Liver (tissue), 3 donors: ENCODE measurements at regions not wholly inside any gene's neighbourhood (a gene's known extent, or its start where the extent isn't known, plus 50 kb on each side); places are given as distances from the start of the nearest gene placed in this dataset.

Source experiments
- EGR1 ChIP-seq, 2 donors: IDR thresholded peaks; 2 replicates each; pipeline ENCODE4 v1.6.1; 2016 to 2018; ENCODE audit warnings: antibody characterized with exemption in 2 of 2, low read depth in 2 of 2
- FOXA1 ChIP-seq: IDR thresholded peaks from 2 replicates; pipeline ENCODE4 v1.6.1; 2016; ENCODE audit warnings: antibody characterized with exemption
- JUND ChIP-seq, 2 donors: IDR thresholded peaks; 2 replicates each; pipeline ENCODE4 v1.6.1; 2016; ENCODE audit warnings: antibody characterized with exemption in 2 of 2
- RAD21 ChIP-seq, 2 donors: IDR thresholded peaks; 2 replicates each; pipeline ENCODE4 v1.6.1; 2016; ENCODE audit warnings: antibody characterized with exemption in 2 of 2, mild to moderate bottlenecking in 2 of 2
- YY1 ChIP-seq: IDR thresholded peaks from 2 replicates; pipeline ENCODE4 v1.6.1; 2016; ENCODE audit warnings: antibody characterized with exemption, mild to moderate bottlenecking
- TF ChIP-seq, protein P1 (sequence below): fragments of 150-350 bp; IDR thresholded peaks from 2 replicates; pipeline ENCODE4 v1.5.1; 2017; ENCODE audit warnings: improper control_type of control experiment, low read depth, low read length; ENCODE audit not compliant: missing input control
- TF ChIP-seq, protein P2 (sequence below): IDR thresholded peaks from 2 replicates; pipeline ENCODE4 v1.6.1; 2016; ENCODE audit warnings: antibody characterized with exemption
- TF ChIP-seq, protein P3 (sequence below): IDR thresholded peaks from 2 replicates; pipeline ENCODE4 v1.6.1; 2016; ENCODE audit warnings: antibody characterized with exemption, mild to moderate bottlenecking
- donor health status: healthy.
- donor health status: healthy.

DNA sequence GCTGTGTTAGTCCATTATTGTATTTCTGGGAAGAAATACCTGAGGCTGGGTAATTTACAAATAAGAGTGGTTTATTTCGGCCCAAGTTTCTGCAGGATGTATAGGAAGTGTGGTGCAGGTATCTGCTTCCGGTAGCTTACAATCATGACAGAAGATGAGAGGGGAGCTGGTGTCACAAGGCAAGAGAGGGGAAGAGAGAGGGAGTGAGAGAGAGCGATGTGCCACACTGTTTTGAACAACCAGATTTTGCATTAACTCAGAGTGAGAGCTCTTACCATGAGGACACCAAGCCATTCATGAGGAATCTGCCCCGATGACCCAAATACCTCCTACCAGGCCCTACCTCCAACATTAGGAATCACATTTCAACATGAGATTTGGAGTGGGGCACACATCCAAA, 627.6 kb upstream of the FRG1 start:
- TF ChIP-seq, protein P1, sequence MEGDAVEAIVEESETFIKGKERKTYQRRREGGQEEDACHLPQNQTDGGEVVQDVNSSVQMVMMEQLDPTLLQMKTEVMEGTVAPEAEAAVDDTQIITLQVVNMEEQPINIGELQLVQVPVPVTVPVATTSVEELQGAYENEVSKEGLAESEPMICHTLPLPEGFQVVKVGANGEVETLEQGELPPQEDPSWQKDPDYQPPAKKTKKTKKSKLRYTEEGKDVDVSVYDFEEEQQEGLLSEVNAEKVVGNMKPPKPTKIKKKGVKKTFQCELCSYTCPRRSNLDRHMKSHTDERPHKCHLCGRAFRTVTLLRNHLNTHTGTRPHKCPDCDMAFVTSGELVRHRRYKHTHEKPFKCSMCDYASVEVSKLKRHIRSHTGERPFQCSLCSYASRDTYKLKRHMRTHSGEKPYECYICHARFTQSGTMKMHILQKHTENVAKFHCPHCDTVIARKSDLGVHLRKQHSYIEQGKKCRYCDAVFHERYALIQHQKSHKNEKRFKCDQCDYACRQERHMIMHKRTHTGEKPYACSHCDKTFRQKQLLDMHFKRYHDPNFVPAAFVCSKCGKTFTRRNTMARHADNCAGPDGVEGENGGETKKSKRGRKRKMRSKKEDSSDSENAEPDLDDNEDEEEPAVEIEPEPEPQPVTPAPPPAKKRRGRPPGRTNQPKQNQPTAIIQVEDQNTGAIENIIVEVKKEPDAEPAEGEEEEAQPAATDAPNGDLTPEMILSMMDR, result no peak
- TF ChIP-seq JUND (IDR thresholded peaks at IDR 0.05) (no peak), YY1 (no peak), EGR1 (IDR thresholded peaks at IDR 0.05; ENCODE audit: low read depth in 2 of 2) (no peak), RAD21 (IDR thresholded peaks at IDR 0.05) (no peak), FOXA1 (no peak)
- TF ChIP-seq, protein P2, sequence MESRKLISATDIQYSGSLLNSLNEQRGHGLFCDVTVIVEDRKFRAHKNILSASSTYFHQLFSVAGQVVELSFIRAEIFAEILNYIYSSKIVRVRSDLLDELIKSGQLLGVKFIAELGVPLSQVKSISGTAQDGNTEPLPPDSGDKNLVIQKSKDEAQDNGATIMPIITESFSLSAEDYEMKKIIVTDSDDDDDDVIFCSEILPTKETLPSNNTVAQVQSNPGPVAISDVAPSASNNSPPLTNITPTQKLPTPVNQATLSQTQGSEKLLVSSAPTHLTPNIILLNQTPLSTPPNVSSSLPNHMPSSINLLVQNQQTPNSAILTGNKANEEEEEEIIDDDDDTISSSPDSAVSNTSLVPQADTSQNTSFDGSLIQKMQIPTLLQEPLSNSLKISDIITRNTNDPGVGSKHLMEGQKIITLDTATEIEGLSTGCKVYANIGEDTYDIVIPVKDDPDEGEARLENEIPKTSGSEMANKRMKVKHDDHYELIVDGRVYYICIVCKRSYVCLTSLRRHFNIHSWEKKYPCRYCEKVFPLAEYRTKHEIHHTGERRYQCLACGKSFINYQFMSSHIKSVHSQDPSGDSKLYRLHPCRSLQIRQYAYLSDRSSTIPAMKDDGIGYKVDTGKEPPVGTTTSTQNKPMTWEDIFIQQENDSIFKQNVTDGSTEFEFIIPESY, result no peak
- TF ChIP-seq, protein P3, sequence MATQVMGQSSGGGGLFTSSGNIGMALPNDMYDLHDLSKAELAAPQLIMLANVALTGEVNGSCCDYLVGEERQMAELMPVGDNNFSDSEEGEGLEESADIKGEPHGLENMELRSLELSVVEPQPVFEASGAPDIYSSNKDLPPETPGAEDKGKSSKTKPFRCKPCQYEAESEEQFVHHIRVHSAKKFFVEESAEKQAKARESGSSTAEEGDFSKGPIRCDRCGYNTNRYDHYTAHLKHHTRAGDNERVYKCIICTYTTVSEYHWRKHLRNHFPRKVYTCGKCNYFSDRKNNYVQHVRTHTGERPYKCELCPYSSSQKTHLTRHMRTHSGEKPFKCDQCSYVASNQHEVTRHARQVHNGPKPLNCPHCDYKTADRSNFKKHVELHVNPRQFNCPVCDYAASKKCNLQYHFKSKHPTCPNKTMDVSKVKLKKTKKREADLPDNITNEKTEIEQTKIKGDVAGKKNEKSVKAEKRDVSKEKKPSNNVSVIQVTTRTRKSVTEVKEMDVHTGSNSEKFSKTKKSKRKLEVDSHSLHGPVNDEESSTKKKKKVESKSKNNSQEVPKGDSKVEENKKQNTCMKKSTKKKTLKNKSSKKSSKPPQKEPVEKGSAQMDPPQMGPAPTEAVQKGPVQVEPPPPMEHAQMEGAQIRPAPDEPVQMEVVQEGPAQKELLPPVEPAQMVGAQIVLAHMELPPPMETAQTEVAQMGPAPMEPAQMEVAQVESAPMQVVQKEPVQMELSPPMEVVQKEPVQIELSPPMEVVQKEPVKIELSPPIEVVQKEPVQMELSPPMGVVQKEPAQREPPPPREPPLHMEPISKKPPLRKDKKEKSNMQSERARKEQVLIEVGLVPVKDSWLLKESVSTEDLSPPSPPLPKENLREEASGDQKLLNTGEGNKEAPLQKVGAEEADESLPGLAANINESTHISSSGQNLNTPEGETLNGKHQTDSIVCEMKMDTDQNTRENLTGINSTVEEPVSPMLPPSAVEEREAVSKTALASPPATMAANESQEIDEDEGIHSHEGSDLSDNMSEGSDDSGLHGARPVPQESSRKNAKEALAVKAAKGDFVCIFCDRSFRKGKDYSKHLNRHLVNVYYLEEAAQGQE, result no peak
